GM19372 (cell line): ENCODE measurements at regions not wholly inside any gene's neighbourhood (a gene's known extent, or its start where the extent isn't known, plus 50 kb on each side); places are given as distances from the start of the nearest gene placed in this dataset.
"Not testable (repeated sequence)": the region's sequence is repeated elsewhere in the genome, so short reads cannot be mapped to it uniquely, and the experiment has no call there.

ENCODE experiments used
- ATAC-seq: cut with Tn5 transposase; IDR thresholded peaks from one replicate; pipeline ENCODE4 v1.9.1; 2021; ENCODE audit warnings: mild to moderate bottlenecking, low read depth, moderate library complexity; ENCODE audit not compliant: unreplicated experiment

DNA sequence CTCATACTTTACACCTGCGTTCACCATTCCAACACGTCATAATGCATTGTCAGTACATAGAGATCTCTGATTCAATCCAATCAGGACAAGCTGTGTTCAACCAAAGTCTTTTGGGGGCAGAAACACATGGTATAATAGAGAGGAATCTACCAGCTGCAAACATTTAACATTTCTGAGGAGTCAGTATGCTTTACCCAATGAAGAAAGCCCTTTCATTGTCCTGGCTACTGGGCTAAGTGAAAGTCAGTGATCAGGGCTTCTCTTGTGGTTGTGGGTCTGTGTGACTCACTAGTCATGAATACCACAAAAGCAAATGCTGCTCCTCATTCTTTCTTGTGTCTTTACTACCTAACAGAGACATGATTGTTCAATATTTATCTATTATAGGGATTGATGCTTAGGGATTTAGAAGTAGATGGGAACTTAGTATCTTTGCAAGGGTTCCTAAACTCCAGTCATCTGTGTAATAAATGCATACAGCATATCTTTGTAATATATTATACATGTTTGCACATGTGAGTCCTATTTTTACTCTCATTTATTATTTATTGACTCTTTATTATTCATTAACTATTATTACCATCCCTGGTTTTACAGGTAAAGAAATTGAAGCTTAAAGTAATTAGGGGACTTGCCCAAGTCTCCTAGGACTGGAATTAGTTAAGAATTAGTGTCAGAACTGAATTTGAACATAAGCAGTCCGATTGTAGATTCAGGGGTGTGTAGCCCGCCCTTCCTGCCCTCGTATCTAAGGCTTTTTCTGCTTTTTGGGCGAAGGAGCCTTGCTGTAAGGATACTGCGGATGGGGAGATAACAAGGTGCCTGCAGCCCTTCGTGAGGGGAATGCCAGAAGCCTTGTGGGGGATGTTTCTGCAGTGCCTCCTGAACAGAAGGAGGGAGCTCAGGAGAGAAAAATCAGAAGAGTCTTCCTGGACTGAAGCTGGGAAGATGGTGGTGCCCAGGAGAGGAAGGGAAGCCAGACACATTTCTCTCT, 353.1 kb upstream of the BOD1L1 start:
- no peak for ATAC-seq

DNA sequence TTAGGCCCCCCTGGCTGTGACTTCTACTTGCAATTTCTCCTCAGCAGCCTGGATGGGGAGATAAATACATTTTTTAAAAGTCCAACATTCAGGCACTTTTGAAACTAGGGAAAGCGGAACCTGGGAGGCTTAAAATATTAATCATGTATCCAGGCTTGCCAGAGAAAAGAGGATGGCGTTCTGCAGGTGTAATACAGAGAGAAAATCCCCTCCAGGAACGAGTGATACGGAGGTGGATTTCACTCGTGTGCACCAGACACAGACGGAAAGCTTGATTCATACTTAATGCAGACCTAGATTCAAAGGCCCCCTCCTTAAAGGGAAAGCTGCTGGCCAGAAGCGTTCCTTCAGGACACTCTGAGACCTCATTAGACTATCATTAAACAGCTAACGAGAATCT, 354.0 kb upstream of the BOD1L1 start:
- no peak for ATAC-seq

DNA sequence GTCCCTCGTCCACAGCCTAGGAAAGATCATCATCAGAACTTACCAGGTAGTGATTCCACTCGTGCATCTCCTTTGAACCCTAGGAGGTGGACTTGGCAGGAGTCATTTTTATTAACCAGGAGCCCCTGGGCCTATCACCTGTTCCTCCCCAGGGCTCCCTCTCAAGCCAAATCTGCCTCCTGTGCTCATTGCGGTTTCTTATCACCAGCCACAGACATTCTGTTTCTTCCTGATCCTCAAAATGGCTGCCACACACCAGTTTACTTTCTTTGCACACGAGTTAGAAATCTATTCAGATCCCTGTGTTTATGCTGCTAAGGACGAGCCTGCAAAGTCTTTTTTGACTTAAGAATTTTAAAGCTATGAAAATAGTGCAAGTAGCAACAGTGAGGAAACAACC, 354.5 kb upstream of the BOD1L1 start:
- no peak for ATAC-seq

DNA sequence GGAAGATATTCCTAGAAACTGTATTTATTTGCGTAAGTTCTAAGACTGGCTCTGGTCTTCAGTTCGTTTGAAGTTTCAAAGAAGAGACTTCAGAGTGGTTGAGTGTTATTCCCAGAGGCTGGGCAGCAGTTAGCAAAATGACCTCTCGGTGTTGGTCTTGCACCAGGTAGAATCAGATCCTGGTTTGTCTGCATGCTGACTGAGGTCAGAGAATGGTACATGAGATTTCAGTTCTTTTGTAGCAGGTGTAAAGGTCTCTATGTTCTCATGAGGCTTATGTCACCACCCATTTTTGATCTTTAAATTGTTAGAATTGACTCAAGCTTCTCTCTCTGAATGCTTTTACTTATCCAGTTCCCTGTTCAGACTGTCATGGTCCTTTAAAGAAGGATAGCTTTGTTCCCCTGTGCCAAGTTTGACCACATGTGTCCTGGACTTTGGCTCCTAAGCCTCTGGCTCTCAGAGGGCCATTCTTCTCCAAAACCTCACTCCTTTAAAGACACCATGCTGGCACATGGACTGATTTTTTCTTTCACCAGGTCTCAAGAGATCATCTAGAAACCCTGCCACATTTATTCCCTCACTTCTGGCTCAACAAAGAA, 355.8 kb upstream of the BOD1L1 start:
- ATAC-seq = no peak

DNA sequence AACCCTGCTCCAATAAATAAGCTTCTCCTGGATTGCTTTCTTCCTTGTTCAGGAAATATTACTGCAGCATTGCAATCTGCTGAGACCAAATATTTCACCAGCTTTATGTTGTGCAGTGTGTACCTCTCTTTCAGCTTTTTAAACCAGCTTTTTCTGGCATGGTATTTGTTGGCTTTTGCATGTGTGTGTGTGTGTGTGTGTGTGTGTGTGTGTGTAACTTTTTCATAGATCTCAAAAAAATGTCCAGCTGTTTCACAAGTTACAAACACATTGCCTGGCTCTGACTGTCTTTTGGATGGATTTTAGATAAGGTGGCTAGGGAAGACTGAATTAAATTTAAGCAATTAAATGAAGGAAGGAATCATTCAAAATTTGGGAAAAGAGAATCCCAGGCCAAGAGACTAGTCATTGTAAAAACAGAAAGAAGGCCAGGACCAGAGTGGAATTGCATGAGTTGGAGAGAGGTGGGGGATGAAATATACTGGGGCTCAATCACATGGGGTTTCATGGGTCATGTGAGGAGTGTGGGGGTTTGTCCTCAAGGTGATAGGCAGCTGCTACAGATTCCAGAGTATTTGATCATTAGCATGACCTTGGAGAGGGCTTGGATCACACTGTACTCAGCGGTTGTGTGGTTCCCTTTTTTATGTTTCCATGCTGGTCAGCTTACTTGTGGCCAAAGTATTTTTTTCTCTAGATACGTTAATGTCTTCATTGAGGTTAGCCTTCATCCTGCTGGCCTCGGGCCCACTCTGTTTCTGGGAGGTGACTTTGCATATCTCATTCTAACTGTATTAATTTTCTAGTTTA, 357.7 kb upstream of the BOD1L1 start:
- no peak for ATAC-seq

DNA sequence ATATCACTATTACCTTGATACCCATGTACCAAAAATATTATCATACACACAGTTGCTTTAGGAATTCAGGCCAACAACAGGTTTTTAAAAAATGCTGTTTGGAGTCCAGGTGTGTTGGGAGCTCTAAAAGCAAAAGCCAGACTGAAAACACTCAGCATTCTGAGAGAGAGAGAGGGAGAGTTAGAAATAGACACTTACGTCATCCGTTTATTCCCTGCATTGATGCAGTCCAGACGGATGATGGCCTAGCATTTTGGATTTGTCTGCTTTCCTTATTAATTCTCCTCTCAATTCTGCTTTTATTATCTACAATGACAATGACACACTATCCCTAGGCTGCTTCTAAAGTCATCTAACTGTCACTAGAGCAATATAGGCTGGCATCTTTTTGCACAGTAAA, 358.3 kb upstream of the BOD1L1 start:
- ATAC-seq = no peak

DNA sequence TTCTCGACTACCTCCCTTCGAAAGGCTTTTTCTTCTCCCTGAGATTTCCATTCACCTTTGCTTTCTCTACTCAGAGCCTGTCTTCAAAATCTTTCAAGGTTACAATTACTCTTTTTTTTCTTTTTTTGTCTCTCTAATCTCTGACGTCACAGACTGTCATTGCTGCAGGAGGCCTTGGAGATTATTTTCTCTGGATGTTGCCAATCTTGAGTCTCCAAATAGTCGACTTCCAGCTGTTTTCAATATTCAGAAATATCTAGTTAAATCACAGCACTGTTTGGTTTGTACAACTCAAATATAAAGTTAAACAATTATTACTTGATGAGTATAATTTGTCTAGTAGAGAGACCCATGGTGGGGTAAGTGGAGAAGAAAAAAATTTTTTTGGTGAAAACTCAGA, 359.0 kb upstream of the BOD1L1 start:
- ATAC-seq = no peak

DNA sequence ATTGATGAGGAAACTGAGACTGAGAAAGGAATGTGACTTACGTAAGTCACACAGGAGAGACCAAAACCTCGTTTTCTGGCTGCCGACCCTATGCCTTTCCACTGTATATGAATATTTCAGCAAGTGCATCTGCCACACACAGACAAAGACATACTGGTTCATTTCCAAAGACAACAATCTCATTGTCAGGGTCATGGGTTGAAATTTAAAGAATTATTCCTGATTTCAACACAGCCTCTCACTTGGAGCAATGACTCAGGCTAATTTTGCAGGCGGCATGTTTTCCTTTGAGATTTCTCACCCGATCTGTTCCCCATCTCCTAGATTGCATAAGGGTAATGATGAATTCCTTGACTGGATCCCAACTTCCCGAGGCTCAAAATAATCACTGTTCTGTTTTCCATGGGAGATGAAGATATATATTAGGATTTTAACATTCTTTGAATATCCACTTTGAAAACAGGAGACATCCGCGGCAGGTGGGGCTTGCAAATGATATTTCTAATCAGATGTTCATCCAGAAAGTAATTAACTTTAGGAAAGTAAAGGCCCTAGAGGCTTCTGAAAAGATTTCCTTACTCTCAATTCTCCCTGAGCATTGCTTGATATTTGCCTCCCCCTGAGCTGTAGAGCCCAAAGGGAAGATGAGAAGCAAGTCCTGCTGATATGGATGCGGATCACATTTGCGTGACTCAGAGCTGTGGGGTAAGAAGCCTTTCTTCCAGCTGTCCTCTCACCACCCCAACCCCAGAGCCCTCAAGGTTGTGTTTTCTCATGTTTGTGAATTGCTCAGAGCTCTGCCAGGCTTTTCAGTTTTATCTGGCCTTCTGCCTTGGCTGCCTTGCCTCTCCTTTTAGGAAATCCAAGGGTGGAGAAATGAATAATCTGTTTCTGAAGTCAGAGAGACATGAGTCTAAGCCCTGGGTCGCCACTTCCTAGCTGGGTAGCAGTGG, 361.1 kb upstream of the BOD1L1 start:
- no peak for ATAC-seq

DNA sequence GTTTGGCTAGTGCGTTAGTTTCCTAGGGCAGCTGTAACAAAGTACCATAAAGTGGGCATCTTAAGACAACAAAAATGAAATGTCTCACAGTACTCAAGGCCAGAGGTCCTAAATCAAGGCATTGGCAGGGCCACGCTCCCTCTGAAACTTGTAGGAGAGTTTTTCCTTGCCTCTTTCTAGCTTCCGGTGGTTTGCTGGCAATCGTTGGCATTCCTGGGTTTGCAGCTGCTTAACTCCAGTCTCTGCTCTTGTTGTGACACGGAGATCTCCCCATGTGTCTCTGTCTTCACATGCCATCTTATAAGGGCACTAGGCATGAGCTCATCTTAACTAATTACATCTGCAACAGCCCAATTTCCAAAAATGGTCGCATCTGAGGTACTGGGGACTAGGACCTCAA, 362.0 kb upstream of the BOD1L1 start:
- no peak for ATAC-seq

DNA sequence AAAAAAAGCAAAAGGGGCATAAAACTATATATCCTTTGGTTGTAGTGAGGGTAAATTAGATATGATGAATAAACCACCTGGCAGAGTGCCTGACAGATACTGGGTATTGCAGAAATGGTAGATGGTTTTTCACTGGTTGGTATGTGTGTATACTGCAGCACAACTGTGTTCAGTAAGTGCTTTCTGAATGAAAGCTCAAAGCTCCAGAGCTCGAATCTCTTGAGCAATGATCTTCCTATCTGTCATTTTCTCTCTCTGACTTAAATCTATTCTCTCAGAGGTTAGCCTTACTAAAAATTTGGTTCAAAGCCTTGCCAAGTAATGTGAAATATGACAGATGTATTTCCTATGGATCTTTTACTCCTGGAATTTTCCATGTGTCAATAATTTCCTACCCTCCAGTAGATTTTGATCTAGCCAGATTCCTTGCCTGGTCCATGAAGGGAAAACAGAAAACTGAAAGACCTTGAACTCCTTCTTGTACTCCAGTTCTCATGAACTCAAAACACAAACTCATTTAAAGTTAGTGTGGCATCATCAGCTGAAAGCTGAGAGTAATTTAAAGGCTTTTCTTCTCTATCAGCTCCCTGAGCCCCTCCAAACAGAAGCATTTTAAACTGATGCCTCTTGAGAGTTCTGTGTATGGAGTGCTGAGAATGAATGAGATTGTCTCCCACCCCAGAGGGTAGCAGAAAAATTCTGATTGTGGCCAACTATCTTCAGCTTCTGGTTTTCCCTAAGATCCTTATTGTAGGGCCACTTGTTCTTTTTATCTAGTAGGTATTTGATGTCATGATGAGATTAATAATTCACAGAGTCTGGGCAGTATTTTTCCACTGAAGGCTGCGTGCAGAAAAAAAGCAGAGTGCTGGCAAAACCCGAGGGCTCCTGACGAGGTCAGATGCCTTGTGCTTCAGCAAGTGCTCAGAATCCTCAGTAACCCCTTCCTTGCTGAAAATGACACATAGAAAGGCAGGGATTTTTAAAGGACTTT, 363.4 kb upstream of the BOD1L1 start:
- no peak for ATAC-seq

DNA sequence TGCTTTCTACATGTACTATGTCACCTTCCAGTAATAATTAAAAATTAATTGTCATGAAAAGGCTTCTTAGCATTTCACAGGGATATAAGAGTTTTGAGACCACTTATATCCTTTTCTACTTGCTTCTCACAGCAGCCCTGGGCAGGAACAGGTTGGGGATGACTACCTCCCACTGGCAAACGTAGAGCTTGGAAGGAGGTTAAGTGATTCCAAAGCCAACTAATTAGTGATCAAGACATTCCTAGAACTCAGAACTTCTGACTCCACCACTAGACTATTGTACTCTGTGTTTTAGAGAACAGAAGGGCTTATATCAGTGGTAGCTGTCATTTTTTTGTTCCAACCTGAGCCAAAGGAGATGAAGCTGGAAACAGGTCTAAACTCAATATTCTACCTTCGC, 364.5 kb upstream of the BOD1L1 start:
- no peak for ATAC-seq

DNA sequence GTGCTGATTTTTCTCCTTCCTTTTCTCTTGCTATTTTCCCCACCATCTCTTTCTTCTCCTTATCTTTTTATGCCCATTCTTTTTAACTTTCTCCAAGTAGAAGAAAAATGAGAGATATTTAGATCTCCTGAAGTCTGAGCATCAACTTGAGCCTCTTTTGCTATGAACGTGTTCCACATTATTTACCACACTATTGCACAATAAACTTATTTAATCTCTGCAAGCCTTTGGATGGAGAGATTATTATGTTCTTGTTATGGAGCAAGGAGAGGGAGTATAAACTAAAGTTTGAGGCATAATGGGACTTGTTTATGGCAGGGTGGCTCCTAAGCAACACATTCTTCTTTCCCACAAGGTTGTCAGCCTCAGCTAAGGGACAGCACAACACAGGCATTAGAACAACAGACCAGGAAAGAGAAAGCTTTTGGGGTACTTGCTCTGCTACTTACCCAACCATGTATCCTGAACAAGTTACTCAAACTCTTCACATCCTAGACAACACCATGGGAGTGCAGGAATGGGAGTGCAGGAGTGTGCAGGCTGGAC, 365.5 kb upstream of the BOD1L1 start:
- ATAC-seq = no peak

DNA sequence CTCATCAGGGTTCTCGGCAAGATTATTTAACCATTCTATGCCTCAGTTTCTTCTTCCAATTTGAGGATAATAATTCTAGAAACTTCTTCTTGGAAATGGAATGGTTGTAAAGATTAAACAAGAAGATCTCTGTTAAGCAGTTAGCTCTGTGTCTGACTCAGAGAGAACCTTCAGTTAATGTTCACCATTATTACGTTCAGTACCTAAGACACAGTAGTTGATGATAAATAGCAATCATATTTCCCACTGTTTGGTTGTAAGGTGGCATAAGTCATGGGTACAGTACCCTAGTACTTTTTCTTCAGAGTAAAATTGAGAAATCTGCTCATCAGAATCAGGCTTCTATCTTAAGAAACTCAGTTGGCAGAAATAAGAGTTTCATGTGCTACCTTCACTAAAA, 366.5 kb upstream of the BOD1L1 start:
- ATAC-seq = no peak

DNA sequence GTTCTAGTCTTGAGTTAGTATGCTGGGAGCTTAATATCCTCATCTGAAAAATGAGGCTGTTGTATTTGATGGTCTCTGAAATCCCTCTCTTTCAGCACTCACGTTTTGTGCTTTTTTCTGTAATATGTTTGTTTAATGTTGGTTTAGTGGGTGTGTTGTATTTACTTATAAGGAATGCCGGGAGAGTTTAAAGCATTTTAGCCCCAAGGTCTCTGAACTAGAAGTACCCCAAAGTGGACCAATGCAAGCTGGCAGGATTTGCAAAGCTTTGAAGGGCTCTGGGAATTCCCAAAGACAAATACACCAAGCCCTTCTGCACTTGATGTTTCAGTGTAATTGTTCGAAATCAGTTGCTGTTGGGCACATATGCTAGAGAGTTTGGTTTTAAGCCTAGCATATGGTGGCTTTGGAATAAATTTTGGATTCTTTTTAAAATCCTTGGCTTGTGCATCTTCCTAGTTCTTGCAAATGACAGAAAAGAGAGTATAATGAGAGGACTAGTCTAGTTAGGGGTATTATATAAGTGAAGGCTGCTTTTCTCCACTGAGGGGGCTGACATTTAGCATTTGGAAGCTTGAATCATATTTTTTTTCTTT, 371.4 kb upstream of the BOD1L1 start:
- ATAC-seq = no peak

DNA sequence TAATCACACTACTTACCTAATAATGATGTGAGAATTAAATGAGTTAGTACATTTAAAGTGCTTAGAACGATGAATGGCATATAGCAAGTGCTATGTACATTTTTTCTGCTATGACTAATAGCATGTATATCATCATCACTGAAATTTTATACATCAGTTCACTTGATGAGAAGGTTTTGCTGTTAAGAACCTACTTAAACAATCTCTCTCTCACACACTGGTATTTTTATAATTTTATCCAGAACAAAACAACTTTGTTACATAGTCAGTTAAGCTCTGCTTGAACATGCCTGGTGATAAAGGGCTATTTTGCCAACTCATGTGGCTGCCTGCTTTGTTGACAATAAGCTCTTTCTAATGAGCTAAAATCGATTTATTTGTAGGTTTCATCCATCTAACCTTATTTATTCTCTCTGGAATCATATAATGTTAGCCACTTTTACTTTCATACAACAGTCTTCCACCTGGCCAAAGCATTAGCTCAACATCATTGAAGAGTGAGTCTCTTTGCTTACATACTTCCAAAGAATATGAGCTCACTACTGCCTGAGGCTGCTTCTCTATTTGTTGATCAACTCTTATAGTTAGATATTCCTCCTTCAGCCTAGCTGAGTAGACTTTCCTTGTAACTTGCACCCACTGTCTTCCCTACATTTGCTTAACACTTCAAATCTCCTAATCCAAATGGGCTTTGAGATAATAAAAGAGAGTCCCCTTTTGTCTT, 372.7 kb upstream of the BOD1L1 start:
- no peak for ATAC-seq

DNA sequence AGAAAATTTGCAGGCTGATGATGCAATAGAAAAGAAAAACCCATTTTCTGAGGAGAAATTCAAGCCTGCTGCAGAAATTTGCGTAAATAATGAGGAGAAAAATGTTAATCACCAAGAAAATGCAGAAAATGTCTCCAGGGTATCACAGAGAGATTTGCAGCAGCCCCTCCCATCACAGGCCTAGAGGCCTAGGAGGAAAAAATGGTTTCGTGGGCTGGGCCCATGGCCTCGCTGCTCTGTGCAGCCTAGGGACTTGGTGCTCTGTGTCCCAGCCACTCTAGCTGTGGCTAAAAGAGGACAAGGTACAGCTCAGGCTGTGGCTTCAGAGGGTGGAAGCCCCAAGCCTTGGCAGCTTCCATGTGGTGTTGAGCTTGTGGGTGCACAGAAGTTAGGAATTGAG, 374.8 kb upstream of the BOD1L1 start:
- not testable (repeated sequence) for ATAC-seq

DNA sequence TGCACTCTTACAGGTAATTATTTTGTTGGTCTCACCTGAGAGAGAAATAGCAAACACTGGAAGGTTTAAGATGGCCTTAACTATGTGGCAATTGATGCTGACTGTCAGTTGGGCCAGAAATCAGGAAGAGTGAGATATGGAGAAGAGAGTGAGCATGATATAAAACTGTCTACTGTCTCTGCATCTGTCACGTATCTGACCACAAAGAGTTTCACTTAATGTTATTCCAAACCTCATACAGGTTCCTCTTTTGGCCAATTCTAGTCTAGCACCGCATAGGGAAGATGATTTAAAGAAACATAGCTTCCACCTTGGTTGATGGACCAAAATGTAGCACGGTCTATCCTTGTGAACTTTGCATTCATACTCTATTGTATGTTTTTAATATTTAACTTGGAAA, 381.0 kb upstream of the BOD1L1 start:
- no peak for ATAC-seq
